CD14-positive monocyte (primary cell): ENCODE measurements at regions not wholly inside any gene's neighbourhood (a gene's known extent, or its start where the extent isn't known, plus 50 kb on each side); places are given as distances from the start of the nearest gene placed in this dataset.
A peak's percentile ranks its signal among the peaks of the same experiment; 100 is the strongest.

Experiments
- DNase-seq, 3 donors: peaks; one replicate each; pipeline ENCODE4 v3.0.0-alpha.2; 2011 to 2022
- H2AFZ ChIP-seq: 2 replicates; pipeline ENCODE4 v1.6.0; 2012; ENCODE audit warnings: mild to moderate bottlenecking, low read depth, low read length, inconsistent platforms; ENCODE audit not compliant: insufficient read depth, poor library complexity, severe bottlenecking
- H3K27ac ChIP-seq, 2 donors: 1 replicate in 1 of 2; 2 replicates in 1 of 2; pipeline ENCODE4 v1.5.1; 2012 to 2013; ENCODE audit warnings: low read length in 2 of 2, control low read depth in 1 of 2, inconsistent platforms in 1 of 2, low read depth in 1 of 2, mild to moderate bottlenecking in 1 of 2
- H3K27me3 ChIP-seq, 2 donors: one replicate each; pipeline versions ENCODE4 v1.6.0 to v1.6.1; 2011 to 2013; ENCODE audit warnings: low read length in 2 of 2; ENCODE audit not compliant: control insufficient read depth in 2 of 2, insufficient read depth in 2 of 2
- H3K36me3 ChIP-seq, 2 donors: replicated peaks in 1 of 2; 1 replicate in 1 of 2; 2 replicates in 1 of 2; pipeline versions ENCODE4 v1.5.1 to v1.6.1; 2012 to 2013; ENCODE audit warnings: low read length in 2 of 2, control low read depth in 1 of 2, inconsistent platforms in 1 of 2, mild to moderate bottlenecking in 1 of 2; ENCODE audit not compliant: insufficient read depth in 2 of 2, control insufficient read depth in 1 of 2
- H3K4me1 ChIP-seq, 2 donors: 1 replicate in 1 of 2; 2 replicates in 1 of 2; pipeline versions ENCODE4 v1.5.1 to v1.6.1; 2012 to 2013; ENCODE audit warnings: low read length in 2 of 2, control low read depth in 1 of 2, inconsistent platforms in 1 of 2, mild to moderate bottlenecking in 1 of 2, moderate library complexity in 1 of 2; ENCODE audit not compliant: insufficient read depth in 2 of 2, control insufficient read depth in 1 of 2
- H3K4me2 ChIP-seq: replicated peaks from 2 replicates; pipeline ENCODE3; 2012; ENCODE audit warnings: low read length, moderate library complexity, mild to moderate bottlenecking; ENCODE audit not compliant: poor library complexity, severe bottlenecking; ENCODE audit errors: extremely low read depth
- H3K4me3 ChIP-seq, 3 experiments: fragments of 200-600 bp in 1 of 3; sonication (generic) in 1 of 3; replicated peaks in 1 of 3; 1 replicate in 2 of 3; 2 replicates in 1 of 3; pipeline ENCODE4 v1.5.1; 2011 to 2013; ENCODE audit warnings: low read length in 3 of 3, mild to moderate bottlenecking in 3 of 3, control low read depth in 2 of 3, low read depth in 2 of 3, inconsistent platforms in 1 of 3, moderate library complexity in 1 of 3
- H3K79me2 ChIP-seq: 2 replicates; pipeline ENCODE4 v1.6.0; 2012; ENCODE audit warnings: mild to moderate bottlenecking, control low read depth, inconsistent platforms, low read length, moderate library complexity; ENCODE audit not compliant: insufficient read depth
- H3K9ac ChIP-seq: 2 replicates; pipeline ENCODE4 v1.6.0; 2017; ENCODE audit warnings: low read length, mild to moderate bottlenecking; ENCODE audit not compliant: insufficient read depth, poor library complexity, severe bottlenecking
- H3K9me3 ChIP-seq, 2 donors: replicated peaks in 1 of 2; 1 replicate in 1 of 2; 2 replicates in 1 of 2; pipeline versions ENCODE4 v1.5.1 to v1.6.1; 2012 to 2013; ENCODE audit warnings: low read length in 2 of 2, control low read depth in 1 of 2; ENCODE audit not compliant: control insufficient read depth in 1 of 2, insufficient read depth in 1 of 2
- H4K20me1 ChIP-seq: 2 replicates; pipeline ENCODE4 v1.6.0; 2012; ENCODE audit warnings: mild to moderate bottlenecking, low read length, control low read depth, moderate library complexity; ENCODE audit not compliant: insufficient read depth
- H3K27ac Mint-ChIP-seq, 7 donors: one replicate each; pipeline ENCODE4 v1.8.0; 2020; ENCODE audit warnings: mild to moderate bottlenecking in 7 of 7, mixed read lengths in 7 of 7, moderate library complexity in 6 of 7, inconsistent platforms in 2 of 7
- H3K27me3 Mint-ChIP-seq, 3 donors: one replicate each; pipeline ENCODE4 v1.8.0; 2021 to 2022; ENCODE audit warnings: low read depth in 3 of 3, mild to moderate bottlenecking in 3 of 3, mixed read lengths in 3 of 3, moderate library complexity in 3 of 3, inconsistent platforms in 1 of 3
- H3K36me3 Mint-ChIP-seq, 2 donors: one replicate each; pipeline ENCODE4 v1.8.0; 2020; ENCODE audit warnings: mixed read lengths in 2 of 2, inconsistent platforms in 1 of 2, mild to moderate bottlenecking in 1 of 2
- H3K4me1 Mint-ChIP-seq: one replicate; pipeline ENCODE4 v1.8.0; 2020; ENCODE audit warnings: mild to moderate bottlenecking, mixed read lengths
- H3K4me3 Mint-ChIP-seq, 2 donors: one replicate each; pipeline ENCODE4 v1.8.0; 2020; ENCODE audit warnings: mild to moderate bottlenecking in 2 of 2, mixed read lengths in 2 of 2, moderate library complexity in 1 of 2
- H3K9me3 Mint-ChIP-seq, 7 donors: one replicate each; pipeline ENCODE4 v1.8.0; 2020 to 2022; ENCODE audit warnings: mixed read lengths in 7 of 7, mild to moderate bottlenecking in 6 of 7, moderate library complexity in 6 of 7, inconsistent platforms in 2 of 7
- WGBS: methylation state at CpG from one replicate; pipeline ENCODE4 v1.1.5; 2013; ENCODE audit warnings: missing lambda C conversion rate; ENCODE audit not compliant: insufficient coverage; 5-methylcytosine and 5-hydroxymethylcytosine counted together
- intact Hi-C, 2 donors: fragments of 100-400 bp; cut with micrococcal nuclease; formaldehyde crosslinking; loops; one replicate each; pipeline versions ENCODE4 v1.15.0 to v1.15.1; 2023
- TF ChIP-seq, protein P1 (sequence below): fragments of 200-600 bp; IDR thresholded peaks from one replicate; pipeline ENCODE4 v1.8.0; 2022; ENCODE audit warnings: antibody characterized with exemption, mild to moderate bottlenecking

- TF ChIP-seq, protein P1, sequence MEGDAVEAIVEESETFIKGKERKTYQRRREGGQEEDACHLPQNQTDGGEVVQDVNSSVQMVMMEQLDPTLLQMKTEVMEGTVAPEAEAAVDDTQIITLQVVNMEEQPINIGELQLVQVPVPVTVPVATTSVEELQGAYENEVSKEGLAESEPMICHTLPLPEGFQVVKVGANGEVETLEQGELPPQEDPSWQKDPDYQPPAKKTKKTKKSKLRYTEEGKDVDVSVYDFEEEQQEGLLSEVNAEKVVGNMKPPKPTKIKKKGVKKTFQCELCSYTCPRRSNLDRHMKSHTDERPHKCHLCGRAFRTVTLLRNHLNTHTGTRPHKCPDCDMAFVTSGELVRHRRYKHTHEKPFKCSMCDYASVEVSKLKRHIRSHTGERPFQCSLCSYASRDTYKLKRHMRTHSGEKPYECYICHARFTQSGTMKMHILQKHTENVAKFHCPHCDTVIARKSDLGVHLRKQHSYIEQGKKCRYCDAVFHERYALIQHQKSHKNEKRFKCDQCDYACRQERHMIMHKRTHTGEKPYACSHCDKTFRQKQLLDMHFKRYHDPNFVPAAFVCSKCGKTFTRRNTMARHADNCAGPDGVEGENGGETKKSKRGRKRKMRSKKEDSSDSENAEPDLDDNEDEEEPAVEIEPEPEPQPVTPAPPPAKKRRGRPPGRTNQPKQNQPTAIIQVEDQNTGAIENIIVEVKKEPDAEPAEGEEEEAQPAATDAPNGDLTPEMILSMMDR = no peak
- Mint-ChIP-seq H3K27me3 (peaks cover 0 to 4% (median 2%) of the 10 kb centered on the region in 3 donors), H3K9me3 (no peaks in the 10 kb centered on the region), H3K4me3 (no peak overlapping the region), H3K27ac (no peak overlapping the region), H3K36me3 (no peaks in the 10 kb centered on the region), H3K4me1 (no peaks in the 10 kb centered on the region)
- Histone ChIP-seq H3K36me3 (no peaks in the 10 kb centered on the region), H3K9ac (no peak overlapping the region), H3K4me2 (no peak overlapping the region), H3K9me3 (no peaks in the 10 kb centered on the region), H3K27me3 (no peaks in the 10 kb centered on the region), H3K27ac (no peak overlapping the region), H3K4me1 (no peaks in the 10 kb centered on the region), H4K20me1 (no peaks in the 10 kb centered on the region), H3K79me2 (no peaks in the 10 kb centered on the region), H3K4me3 (no peak overlapping the region), H2AFZ (no peak overlapping the region)
- no peak for DNase-seq
- WGBS = 98% methylated on average over 7 of the region's 7 CpGs
- intact Hi-C loops = no loop called here
These were observed 282.7 kb upstream of the C2CD4B start for GRCh38 chr15:62447742-62448141.

- intact Hi-C loops = no loop called here
- Histone ChIP-seq H3K9ac (no peak overlapping the region), H3K36me3 (no peaks in the 10 kb centered on the region), H3K27ac (no peak overlapping the region), H3K79me2 (no peaks in the 10 kb centered on the region), H3K27me3 (no peaks in the 10 kb centered on the region), H3K4me1 (no peaks in the 10 kb centered on the region), H4K20me1 (no peaks in the 10 kb centered on the region), H3K4me2 (no peak overlapping the region), H3K9me3 (no peaks in the 10 kb centered on the region), H3K4me3 (no peak overlapping the region), H2AFZ (no peak overlapping the region)
- H3K4me3 Mint-ChIP-seq = no peak overlapping the region
- WGBS = 100% methylated on average over 1 of the region's 1 CpG
- H3K27ac Mint-ChIP-seq = peak overlapping the region in 1 of 7 donors; percentile 38
- no peaks in the 10 kb centered on the region for H3K9me3 Mint-ChIP-seq
- no peaks in the 10 kb centered on the region for H3K4me1 Mint-ChIP-seq
- DNase-seq = no peak
- no peaks in the 10 kb centered on the region for H3K36me3 Mint-ChIP-seq
- TF ChIP-seq, protein P1 = no peak
- peaks cover 0 to 4% (median 3%) of the 10 kb centered on the region in 3 donors for H3K27me3 Mint-ChIP-seq
These were observed 284.6 kb upstream of the C2CD4B start for GRCh38 chr15:62449638-62450037.
